Activated CD4-positive, alpha-beta T cell treated with anti-CD3 and anti-CD28 coated beads, Interleukin-2, amount 10 ng/mL, durations not matched to agents 7 days and 5 days (primary cell): ENCODE measurements at regions not wholly inside any gene's neighbourhood (a gene's known extent, or its start where the extent isn't known, plus 50 kb on each side); places are given as distances from the start of the nearest gene placed in this dataset.

Experiments
- CTCF ChIA-PET: fragments of 350-600 bp; sonication (Branson Sonifier 250); formaldehyde crosslinking; loops from one replicate; lab custom pipeline; 2021; ENCODE audit warnings: antibody characterized with exemption; lab: Charles Lee
- POLR2A ChIA-PET: fragments of 350-600 bp; sonication (Branson Sonifier 250); formaldehyde crosslinking; loops from one replicate; lab custom pipeline; 2021; ENCODE audit warnings: antibody characterized with exemption; lab: Charles Lee
- DNase-seq: peaks from one replicate; pipeline ENCODE4 v3.0.0-alpha.2; 2020
- H3K27ac Mint-ChIP-seq: one replicate; pipeline ENCODE4 v1.8.0; 2021; ENCODE audit warnings: mild to moderate bottlenecking, moderate library complexity, mixed read lengths
- H3K27me3 Mint-ChIP-seq: one replicate; pipeline ENCODE4 v1.8.0; 2021; ENCODE audit warnings: mixed read lengths
- H3K36me3 Mint-ChIP-seq: one replicate; pipeline ENCODE4 v1.8.0; 2021; ENCODE audit warnings: low read depth, mixed read lengths
- H3K4me1 Mint-ChIP-seq: one replicate; pipeline ENCODE4 v1.8.0; 2021; ENCODE audit warnings: mixed read lengths
- H3K4me3 Mint-ChIP-seq: one replicate; pipeline ENCODE4 v1.8.0; 2021; ENCODE audit warnings: mild to moderate bottlenecking, moderate library complexity, mixed read lengths
- H3K9me3 Mint-ChIP-seq: one replicate; pipeline ENCODE4 v1.8.0; 2021; ENCODE audit warnings: mixed read lengths

GRCh38 chr16:6835941-6836340 lies 496.7 kb upstream of the RBFOX1 start:
- Mint-ChIP-seq H3K36me3 (no peaks in the 10 kb centered on the region), H3K27me3 (no peaks in the 10 kb centered on the region), H3K4me1 (no peaks in the 10 kb centered on the region), H3K9me3 (peaks cover 13% of the 10 kb centered on the region), H3K4me3 (no peak overlapping the region), H3K27ac (no peak overlapping the region)
- CTCF ChIA-PET, result interaction anchor here (0.6 kb wide), 1 partner anchor 976 kb away, joined by 5 read pairs; no protein-coding TSS in a partner anchor
- POLR2A ChIA-PET, result no interaction called here
- DNase-seq, result no peak

GRCh38 chr16:6835516-6835915 lies 497.1 kb upstream of the RBFOX1 start:
- no peak overlapping the region for H3K4me3 Mint-ChIP-seq
- H3K27me3 Mint-ChIP-seq, result no peaks in the 10 kb centered on the region
- DNase-seq, result no peak
- ChIA-PET CTCF (interaction anchor here (0.6 to 0.7 kb wide), 2 partner anchors 12 to 975 kb away, joined by 3 to 5 read pairs; no protein-coding TSS in a partner anchor), POLR2A (no interaction called here)
- no peaks in the 10 kb centered on the region for H3K4me1 Mint-ChIP-seq
- no peaks in the 10 kb centered on the region for H3K36me3 Mint-ChIP-seq
- peaks cover 13% of the 10 kb centered on the region for H3K9me3 Mint-ChIP-seq
- H3K27ac Mint-ChIP-seq, result no peak overlapping the region

GRCh38 chr16:6828690-6829089 lies 504.0 kb upstream of the RBFOX1 start:
- Mint-ChIP-seq H3K9me3 (peaks cover 15% of the 10 kb centered on the region), H3K27me3 (no peaks in the 10 kb centered on the region), H3K36me3 (no peaks in the 10 kb centered on the region), H3K27ac (no peak overlapping the region), H3K4me3 (no peak overlapping the region), H3K4me1 (no peaks in the 10 kb centered on the region)
- ChIA-PET CTCF (no interaction called here), POLR2A (no interaction called here)
- no peak for DNase-seq

- Mint-ChIP-seq H3K4me3 (no peak overlapping the region), H3K36me3 (no peaks in the 10 kb centered on the region), H3K9me3 (peaks cover 14% of the 10 kb centered on the region), H3K27me3 (no peaks in the 10 kb centered on the region), H3K27ac (no peak overlapping the region), H3K4me1 (no peaks in the 10 kb centered on the region)
- DNase-seq, result no peak
- CTCF ChIA-PET, result no interaction called here
- POLR2A ChIA-PET, result no interaction called here
Observed at GRCh38 chr16:6827931-6828330, 504.7 kb upstream of the RBFOX1 start.

- Mint-ChIP-seq H3K4me1 (no peaks in the 10 kb centered on the region), H3K9me3 (peaks cover 14% of the 10 kb centered on the region), H3K4me3 (no peak overlapping the region), H3K27ac (no peak overlapping the region), H3K36me3 (no peaks in the 10 kb centered on the region), H3K27me3 (no peaks in the 10 kb centered on the region)
- POLR2A ChIA-PET, result no interaction called here
- DNase-seq, result no peak
- CTCF ChIA-PET, result no interaction called here
Observed at GRCh38 chr16:6827267-6827666, 505.4 kb upstream of the RBFOX1 start.

- no peak for DNase-seq
- Mint-ChIP-seq H3K27ac (no peak overlapping the region), H3K4me1 (no peaks in the 10 kb centered on the region), H3K9me3 (peaks cover 17% of the 10 kb centered on the region), H3K27me3 (no peaks in the 10 kb centered on the region), H3K4me3 (no peak overlapping the region), H3K36me3 (no peaks in the 10 kb centered on the region)
- POLR2A ChIA-PET, result no interaction called here
- CTCF ChIA-PET, result no interaction called here
Observed at GRCh38 chr16:6822041-6822440, 510.6 kb upstream of the RBFOX1 start.

GRCh38 chr16:6804461-6804860 lies 528.2 kb upstream of the RBFOX1 start:
- no peaks in the 10 kb centered on the region for H3K27me3 Mint-ChIP-seq
- no peaks in the 10 kb centered on the region for H3K36me3 Mint-ChIP-seq
- DNase-seq, result no peak
- no peak overlapping the region for H3K27ac Mint-ChIP-seq
- H3K9me3 Mint-ChIP-seq, result peaks cover 12% of the 10 kb centered on the region
- H3K4me1 Mint-ChIP-seq, result no peaks in the 10 kb centered on the region
- ChIA-PET POLR2A (no interaction called here), CTCF (no interaction called here)
- H3K4me3 Mint-ChIP-seq, result no peak overlapping the region

GRCh38 chr16:6803176-6803575 lies 529.5 kb upstream of the RBFOX1 start:
- Mint-ChIP-seq H3K9me3 (peaks cover 13% of the 10 kb centered on the region), H3K4me1 (no peaks in the 10 kb centered on the region), H3K4me3 (no peak overlapping the region), H3K27ac (no peak overlapping the region), H3K27me3 (no peaks in the 10 kb centered on the region), H3K36me3 (no peaks in the 10 kb centered on the region)
- no peak for DNase-seq
- CTCF ChIA-PET, result no interaction called here
- POLR2A ChIA-PET, result no interaction called here

GRCh38 chr16:6797223-6797622 lies 535.4 kb upstream of the RBFOX1 start:
- no peak overlapping the region for H3K27ac Mint-ChIP-seq
- H3K9me3 Mint-ChIP-seq, result peaks cover 28% of the 10 kb centered on the region
- no peak for DNase-seq
- H3K4me3 Mint-ChIP-seq, result no peak overlapping the region
- H3K27me3 Mint-ChIP-seq, result no peaks in the 10 kb centered on the region
- POLR2A ChIA-PET, result no interaction called here
- CTCF ChIA-PET, result no interaction called here
- H3K4me1 Mint-ChIP-seq, result no peaks in the 10 kb centered on the region
- no peaks in the 10 kb centered on the region for H3K36me3 Mint-ChIP-seq

- peaks cover 4% of the 10 kb centered on the region for H3K9me3 Mint-ChIP-seq
- no peaks in the 10 kb centered on the region for H3K4me1 Mint-ChIP-seq
- H3K27ac Mint-ChIP-seq, result no peak overlapping the region
- POLR2A ChIA-PET, result no interaction called here
- H3K4me3 Mint-ChIP-seq, result no peak overlapping the region
- CTCF ChIA-PET, result no interaction called here
- no peak for DNase-seq
- H3K36me3 Mint-ChIP-seq, result no peaks in the 10 kb centered on the region
- H3K27me3 Mint-ChIP-seq, result no peaks in the 10 kb centered on the region
Observed at GRCh38 chr16:6777624-6778023, 555.0 kb upstream of the RBFOX1 start.

GRCh38 chr16:6775712-6776111 lies 556.9 kb upstream of the RBFOX1 start:
- H3K9me3 Mint-ChIP-seq, result peaks cover 4% of the 10 kb centered on the region
- no peak overlapping the region for H3K4me3 Mint-ChIP-seq
- ChIA-PET POLR2A (no interaction called here), CTCF (interaction anchor here (0.7 kb wide), 1 partner anchor 1804 kb away, joined by 3 read pairs; no protein-coding TSS in a partner anchor)
- H3K4me1 Mint-ChIP-seq, result no peaks in the 10 kb centered on the region
- H3K27me3 Mint-ChIP-seq, result no peaks in the 10 kb centered on the region
- no peak for DNase-seq
- no peaks in the 10 kb centered on the region for H3K36me3 Mint-ChIP-seq
- H3K27ac Mint-ChIP-seq, result no peak overlapping the region

- Mint-ChIP-seq H3K9me3 (peaks cover 2% of the 10 kb centered on the region), H3K36me3 (no peaks in the 10 kb centered on the region), H3K27me3 (no peaks in the 10 kb centered on the region), H3K4me3 (no peak overlapping the region), H3K27ac (no peak overlapping the region), H3K4me1 (no peaks in the 10 kb centered on the region)
- ChIA-PET POLR2A (no interaction called here), CTCF (no interaction called here)
- DNase-seq, result no peak
Observed at GRCh38 chr16:6771956-6772355, 560.7 kb upstream of the RBFOX1 start.

GRCh38 chr16:6753553-6753952 lies 579.1 kb upstream of the RBFOX1 start:
- H3K4me1 Mint-ChIP-seq, result no peaks in the 10 kb centered on the region
- H3K27ac Mint-ChIP-seq, result no peak overlapping the region
- CTCF ChIA-PET, result no interaction called here
- no peak for DNase-seq
- no peaks in the 10 kb centered on the region for H3K36me3 Mint-ChIP-seq
- POLR2A ChIA-PET, result no interaction called here
- no peaks in the 10 kb centered on the region for H3K27me3 Mint-ChIP-seq
- H3K4me3 Mint-ChIP-seq, result no peak overlapping the region
- peaks cover 7% of the 10 kb centered on the region for H3K9me3 Mint-ChIP-seq

- Mint-ChIP-seq H3K27me3 (no peaks in the 10 kb centered on the region), H3K27ac (no peak overlapping the region), H3K36me3 (no peaks in the 10 kb centered on the region), H3K4me1 (no peaks in the 10 kb centered on the region), H3K4me3 (no peak overlapping the region), H3K9me3 (peaks cover 11% of the 10 kb centered on the region)
- no peak for DNase-seq
- CTCF ChIA-PET, result no interaction called here
- POLR2A ChIA-PET, result no interaction called here
Observed at GRCh38 chr16:6751191-6751590, 581.5 kb upstream of the RBFOX1 start.
